NCI-H2081 treated with DMSO at 0.1 percent for 48 hours (cell line): ENCODE measurements at regions not wholly inside any gene's neighbourhood (a gene's known extent, or its start where the extent isn't known, plus 50 kb on each side); places are given as distances from the start of the nearest gene placed in this dataset.
"Not testable (repeated sequence)": the region's sequence is repeated elsewhere in the genome, so short reads cannot be mapped to it uniquely, and the experiment has no call there.

Experiments used
- DNase-seq: peaks from one replicate; lab custom pipeline; 2025; lab: John Stamatoyannopoulos, UW

- no peak for DNase-seq
Measured at GRCh38 chr5:121640298-121640697, 211.4 kb upstream of the FTMT start.

- no peak for DNase-seq
Measured at GRCh38 chr5:121658221-121658620, 193.5 kb upstream of the FTMT start.

GRCh38 chr5:121660142-121660541, 191.5 kb upstream of the FTMT start:
- no peak for DNase-seq

- DNase-seq: not testable (repeated sequence)
Measured at GRCh38 chr5:121665542-121665941, 186.1 kb upstream of the FTMT start.

- no peak for DNase-seq
Measured at GRCh38 chr5:121667292-121667691, 184.4 kb upstream of the FTMT start.

GRCh38 chr5:121668635-121669034, 183.0 kb upstream of the FTMT start:
- no peak for DNase-seq

GRCh38 chr5:121671624-121672023, 180.1 kb upstream of the FTMT start:
- no peak for DNase-seq

GRCh38 chr5:121675924-121676323, 175.8 kb upstream of the FTMT start:
- no peak for DNase-seq

- DNase-seq: no peak
Measured at GRCh38 chr5:121681229-121681855, 170.3 kb upstream of the FTMT start.

GRCh38 chr5:121688126-121688525, 163.6 kb upstream of the FTMT start:
- DNase-seq: no peak

GRCh38 chr5:121688781-121689180, 162.9 kb upstream of the FTMT start:
- DNase-seq: no peak

- DNase-seq: no peak
Measured at GRCh38 chr5:121691478-121691877, 160.2 kb upstream of the FTMT start.

- DNase-seq: no peak
Measured at GRCh38 chr5:121692158-121692557, 159.5 kb upstream of the FTMT start.

- DNase-seq: no peak
Measured at GRCh38 chr5:121693864-121694263, 157.8 kb upstream of the FTMT start.

GRCh38 chr5:121695307-121695706, 156.4 kb upstream of the FTMT start:
- DNase-seq: no peak

- DNase-seq: no peak
Measured at GRCh38 chr5:121698690-121699089, 153.0 kb upstream of the FTMT start.

- no peak for DNase-seq
Measured at GRCh38 chr5:121701731-121702130, 150.0 kb upstream of the FTMT start.

GRCh38 chr5:121702682-121703081, 149.0 kb upstream of the FTMT start:
- no peak for DNase-seq

GRCh38 chr5:121704291-121704690, 147.4 kb upstream of the FTMT start:
- no peak for DNase-seq

- DNase-seq: no peak
Measured at GRCh38 chr5:121706686-121707085, 145.0 kb upstream of the FTMT start.

- no peak for DNase-seq
Measured at GRCh38 chr5:121707178-121707577, 144.5 kb upstream of the FTMT start.

GRCh38 chr5:121711416-121711815, 140.3 kb upstream of the FTMT start:
- DNase-seq: no peak

GRCh38 chr5:121719255-121719654, 132.4 kb upstream of the FTMT start:
- no peak for DNase-seq

- no peak for DNase-seq
Measured at GRCh38 chr5:121725450-121725849, 126.2 kb upstream of the FTMT start.

- no peak for DNase-seq
Measured at GRCh38 chr5:121726991-121727390, 124.7 kb upstream of the FTMT start.
